Fibroblast of lung (primary cell): ENCODE measurements at regions not wholly inside any gene's neighbourhood (a gene's known extent, or its start where the extent isn't known, plus 50 kb on each side); places are given as distances from the start of the nearest gene placed in this dataset.

Experiments used
- DNase-seq, 2 donors: peaks; one replicate each; pipeline versions ENCODE4 v3.0.0 to v3.0.0-alpha.2; 2010; ENCODE audit warnings: low read depth in 2 of 2
- H2AFZ ChIP-seq: 2 replicates; pipeline ENCODE4 v1.5.1; 2012; ENCODE audit warnings: low read length, control low read depth, inconsistent platforms
- H3K27ac ChIP-seq: 2 replicates; pipeline ENCODE4 v1.5.1; 2011; ENCODE audit warnings: low read length, control low read depth; ENCODE audit not compliant: insufficient read depth
- H3K27me3 ChIP-seq: 2 replicates; pipeline ENCODE4 v1.5.1; 2011; ENCODE audit warnings: mild to moderate bottlenecking, low read length; ENCODE audit not compliant: control insufficient read depth, insufficient read depth
- H3K36me3 ChIP-seq: 2 replicates; pipeline ENCODE4 v1.5.1; 2011; ENCODE audit warnings: low read length; ENCODE audit not compliant: control insufficient read depth, insufficient read depth
- H3K4me1 ChIP-seq: 2 replicates; pipeline ENCODE4 v1.5.1; 2011; ENCODE audit warnings: low read length; ENCODE audit not compliant: control insufficient read depth, insufficient read depth; ENCODE audit errors: extremely low read depth
- H3K4me2 ChIP-seq: 2 replicates; pipeline ENCODE4 v1.5.1; 2011; ENCODE audit warnings: low read length, control low read depth; ENCODE audit not compliant: insufficient read depth; ENCODE audit errors: extremely low read depth
- H3K4me3 ChIP-seq, 4 experiments: fragments of 200-600 bp in 1 of 4; sonication (generic) in 1 of 4; replicated peaks in 1 of 4; 2 replicates each; pipeline ENCODE4 v1.5.1; 2011 to 2016; ENCODE audit warnings: low read length in 4 of 4, low read depth in 3 of 4, mild to moderate bottlenecking in 3 of 4, control low read depth in 2 of 4, inconsistent platforms in 1 of 4, mixed read lengths in 1 of 4; ENCODE audit not compliant: insufficient read depth in 1 of 4; ENCODE audit errors: control extremely low read depth in 1 of 4
- H3K79me2 ChIP-seq: 2 replicates; pipeline ENCODE4 v1.5.1; 2012; ENCODE audit warnings: mild to moderate bottlenecking, low read length, inconsistent platforms; ENCODE audit not compliant: control insufficient read depth, insufficient read depth
- H3K9ac ChIP-seq: 2 replicates; pipeline ENCODE4 v1.5.1; 2011; ENCODE audit warnings: mild to moderate bottlenecking, low read length, control low read depth; ENCODE audit not compliant: insufficient read depth
- H3K9me3 ChIP-seq: 2 replicates; pipeline ENCODE4 v1.5.1; 2012; ENCODE audit warnings: low read depth, low read length; ENCODE audit not compliant: control insufficient read depth, insufficient read depth
- H4K20me1 ChIP-seq: 2 replicates; pipeline ENCODE4 v1.5.1; 2011; ENCODE audit warnings: low read length; ENCODE audit not compliant: control insufficient read depth, insufficient read depth; ENCODE audit errors: extremely low read depth
- CTCF ChIP-seq, 2 donors: IDR thresholded peaks in 1 of 2; conservative IDR thresholded peaks in 1 of 2; 1 replicate in 1 of 2; 2 replicates in 1 of 2; pipeline ENCODE4 v1.5.1; 2011 to 2012; ENCODE audit warnings: low read length in 2 of 2, control low read depth in 1 of 2, inconsistent platforms in 1 of 2, low read depth in 1 of 2, mild to moderate bottlenecking in 1 of 2
- EZH2 ChIP-seq: IDR thresholded peaks from 2 replicates; pipeline ENCODE4 v1.5.1; 2012; ENCODE audit warnings: low read length, control low read depth, mild to moderate bottlenecking; ENCODE audit errors: missing control alignments

GRCh38 chr7:106462365-106462859 is 177.6 kb upstream of the NAMPT start:
- Histone ChIP-seq H3K9ac (no peak overlapping the region), H3K79me2 (no peaks in the 10 kb centered on the region), H3K27ac (no peak overlapping the region), H3K4me3 (no peak overlapping the region), H4K20me1 (no peaks in the 10 kb centered on the region), H3K27me3 (no peaks in the 10 kb centered on the region), H3K36me3 (no peaks in the 10 kb centered on the region), H3K4me2 (no peak overlapping the region), H3K9me3 (no peaks in the 10 kb centered on the region), H2AFZ (peak overlapping the region; percentile 40), H3K4me1 (no peaks in the 10 kb centered on the region)
- peak; percentile 45 to 47 for TF ChIP-seq CTCF (conservative IDR thresholded peaks at IDR 0.05 in 1 of 2, IDR thresholded peaks at IDR 0.05 in 1 of 2; ENCODE audit: low read depth in 1 of 2, low read length in 2 of 2)
- TF ChIP-seq EZH2: no peak
- peak; percentile 26 to 70 for DNase-seq

- no peak overlapping the region for H2AFZ ChIP-seq
- no peak overlapping the region for H3K9ac ChIP-seq
- H3K27me3 ChIP-seq: no peaks in the 10 kb centered on the region
- H3K9me3 ChIP-seq: no peaks in the 10 kb centered on the region
- H3K4me3 ChIP-seq: no peak overlapping the region
- H3K79me2 ChIP-seq: no peaks in the 10 kb centered on the region
- H4K20me1 ChIP-seq: no peaks in the 10 kb centered on the region
- H3K4me1 ChIP-seq: no peaks in the 10 kb centered on the region
- DNase-seq: peak in 1 of 2 donors; percentile 26
- no peak for TF ChIP-seq CTCF (conservative IDR thresholded peaks at IDR 0.05 in 1 of 2, IDR thresholded peaks at IDR 0.05 in 1 of 2; ENCODE audit: low read depth in 1 of 2, low read length in 2 of 2)
- TF ChIP-seq EZH2: no peak
- no peaks in the 10 kb centered on the region for H3K36me3 ChIP-seq
- H3K4me2 ChIP-seq: no peak overlapping the region
- no peak overlapping the region for H3K27ac ChIP-seq
Measured at GRCh38 chr7:106460792-106461254, 176.0 kb upstream of the NAMPT start.

- Histone ChIP-seq H3K9ac (no peak overlapping the region), H3K4me1 (no peaks in the 10 kb centered on the region), H2AFZ (no peak overlapping the region), H3K4me2 (no peak overlapping the region), H3K4me3 (no peak overlapping the region), H3K36me3 (no peaks in the 10 kb centered on the region), H3K27ac (no peak overlapping the region), H3K27me3 (no peaks in the 10 kb centered on the region), H3K9me3 (no peaks in the 10 kb centered on the region), H4K20me1 (no peaks in the 10 kb centered on the region), H3K79me2 (no peaks in the 10 kb centered on the region)
- TF ChIP-seq CTCF (conservative IDR thresholded peaks at IDR 0.05 in 1 of 2, IDR thresholded peaks at IDR 0.05 in 1 of 2; ENCODE audit: low read depth in 1 of 2, low read length in 2 of 2): no peak
- no peak for TF ChIP-seq EZH2
- no peak for DNase-seq
Measured at GRCh38 chr7:106459397-106460072, 174.8 kb upstream of the NAMPT start.
